H1 (cell line): ENCODE measurements at regions not wholly inside any gene's neighbourhood (a gene's known extent, or its start where the extent isn't known, plus 50 kb on each side); places are given as distances from the start of the nearest gene placed in this dataset.

ENCODE experiments used
- CTCF ChIA-PET: fragments of 300-600 bp; sonication (Branson Sonifier 250); formaldehyde crosslinking; loops from one replicate; lab custom pipeline; 2021; ENCODE audit not compliant: partially characterized antibody; lab: Charles Lee
- POLR2A ChIA-PET: fragments of 300-600 bp; sonication (Branson Sonifier 250); formaldehyde crosslinking; loops from one replicate; lab custom pipeline; 2021; ENCODE audit warnings: inconsistent platforms; ENCODE audit not compliant: partially characterized antibody; lab: Charles Lee
- DNase-seq, 2 experiments: peaks; one replicate each; pipeline versions ENCODE4 v3.0.0 to v3.0.0-alpha.2; 2010 to 2022; ENCODE audit warnings: low spot score in 2 of 2, low read depth in 1 of 2, mixed read lengths in 1 of 2
- FAIRE-seq: peaks from 2 replicates; lab custom pipeline; 2011; peaks lifted over from hg19 to GRCh38; lab: Jason Lieb, UNC
- H2AFZ ChIP-seq: 2 replicates; pipeline ENCODE4 v1.8.1; 2012; ENCODE audit warnings: low read length, inconsistent platforms
- H2AK5ac ChIP-seq: 2 replicates; pipeline ENCODE4 v1.6.1; 2013; ENCODE audit warnings: low read depth, low read length
- H2BK120ac ChIP-seq: replicated peaks from 2 replicates; pipeline ENCODE3; 2013; ENCODE audit warnings: low read depth, low read length, inconsistent platforms
- H2BK12ac ChIP-seq: 2 replicates; pipeline ENCODE4 v1.6.1; 2013; ENCODE audit warnings: low read depth, low read length
- H2BK15ac ChIP-seq: 2 replicates; pipeline ENCODE4 v1.6.1; 2013; ENCODE audit warnings: low read length
- H2BK20ac ChIP-seq: 2 replicates; pipeline ENCODE4 v1.6.1; 2013; ENCODE audit warnings: low read length
- H2BK5ac ChIP-seq: 2 replicates; pipeline ENCODE4 v1.6.1; 2013; ENCODE audit warnings: low read depth, low read length
- H3K14ac ChIP-seq: 2 replicates; pipeline ENCODE4 v1.6.1; 2013; ENCODE audit warnings: inconsistent platforms; ENCODE audit not compliant: insufficient read length
- H3K18ac ChIP-seq: 2 replicates; pipeline ENCODE4 v1.6.1; 2013; ENCODE audit warnings: low read length; ENCODE audit errors: extremely low read depth
- H3K23ac ChIP-seq: 2 replicates; pipeline ENCODE4 v1.6.1; 2013; ENCODE audit warnings: inconsistent platforms; ENCODE audit not compliant: insufficient read length
- H3K23me2 ChIP-seq: 2 replicates; pipeline ENCODE4 v1.6.1; 2013; ENCODE audit warnings: low read depth, low read length
- H3K27ac ChIP-seq: 2 replicates; pipeline ENCODE4 v1.6.1; 2011; ENCODE audit warnings: low read depth, low read length, inconsistent platforms
- H3K27me3 ChIP-seq, 4 experiments: replicated peaks in 1 of 4; 1 replicate in 1 of 4; 2 replicates in 3 of 4; pipeline versions ENCODE4 v1.6.1 to v1.8.1; 2011 to 2013; ENCODE audit warnings: low read length in 3 of 4, mild to moderate bottlenecking in 3 of 4, inconsistent platforms in 2 of 4, mixed read lengths in 2 of 4, moderate library complexity in 1 of 4; ENCODE audit not compliant: control insufficient read depth in 3 of 4, insufficient read depth in 3 of 4; ENCODE audit errors: extremely low read depth in 1 of 4
- H3K36me3 ChIP-seq, 4 experiments: 2 replicates each; pipeline versions ENCODE4 v1.6.1 to v1.8.1; 2011 to 2013; ENCODE audit warnings: mild to moderate bottlenecking in 4 of 4, low read length in 3 of 4, moderate library complexity in 2 of 4, control low read depth in 1 of 4, inconsistent platforms in 1 of 4; ENCODE audit not compliant: insufficient read depth in 4 of 4, control insufficient read depth in 2 of 4
- H3K4ac ChIP-seq: replicated peaks from 2 replicates; pipeline ENCODE3; 2013; ENCODE audit warnings: low read length, low read depth, mixed read lengths, inconsistent platforms; ENCODE audit not compliant: insufficient read length
- H3K4me1 ChIP-seq, 4 experiments: replicated peaks in 1 of 4; 1 replicate in 1 of 4; 2 replicates in 3 of 4; pipeline versions ENCODE4 v1.6.1 to v1.8.1; 2011 to 2013; ENCODE audit warnings: low read length in 3 of 4, inconsistent platforms in 2 of 4, mixed read lengths in 1 of 4; ENCODE audit not compliant: insufficient read depth in 4 of 4, control insufficient read depth in 3 of 4
- H3K4me2 ChIP-seq, 2 experiments: 2 replicates each; pipeline versions ENCODE4 v1.6.1 to v1.8.1; 2011 to 2013; ENCODE audit warnings: low read depth in 2 of 2, low read length in 2 of 2, control low read depth in 1 of 2, inconsistent platforms in 1 of 2, mild to moderate bottlenecking in 1 of 2; ENCODE audit not compliant: insufficient read depth in 1 of 2
- H3K4me3 ChIP-seq, 4 experiments: fragments of 200-600, 300-600 bp in 1 of 4; sonication (generic), shearing (Covaris generic), sonication (Bioruptor Twin) in 1 of 4; 2 replicates each; pipeline versions ENCODE4 v1.5.1 to v1.8.1; 2011 to 2016; ENCODE audit warnings: low read length in 4 of 4, low read depth in 3 of 4, control low read depth in 2 of 4, inconsistent platforms in 2 of 4, mild to moderate bottlenecking in 2 of 4, mixed read lengths in 1 of 4, moderate library complexity in 1 of 4; ENCODE audit not compliant: insufficient read depth in 2 of 4; ENCODE audit errors: extremely low read depth in 1 of 4
- H3K56ac ChIP-seq: replicated peaks from 2 replicates; pipeline ENCODE3; 2013; ENCODE audit warnings: low read depth, mild to moderate bottlenecking, mixed read lengths, low read length, inconsistent platforms; ENCODE audit not compliant: insufficient read length
- H3K79me1 ChIP-seq: 2 replicates; pipeline ENCODE4 v1.6.1; 2013; ENCODE audit warnings: low read depth, low read length, control low read depth
- H3K79me2 ChIP-seq, 2 experiments: 2 replicates each; pipeline versions ENCODE4 v1.6.1 to v1.8.1; 2012 to 2013; ENCODE audit warnings: low read length in 2 of 2, mild to moderate bottlenecking in 2 of 2, inconsistent platforms in 1 of 2; ENCODE audit not compliant: insufficient read depth in 2 of 2, control insufficient read depth in 1 of 2
- H3K9ac ChIP-seq, 4 experiments: replicated peaks in 1 of 4; 1 replicate in 1 of 4; 2 replicates in 3 of 4; pipeline versions ENCODE4 v1.6.1 to v1.8.1; 2011 to 2013; ENCODE audit warnings: low read depth in 3 of 4, low read length in 3 of 4, control low read depth in 2 of 4, mild to moderate bottlenecking in 2 of 4, moderate library complexity in 2 of 4, inconsistent platforms in 1 of 4; ENCODE audit errors: extremely low read depth in 1 of 4
- H3K9me3 ChIP-seq, 2 experiments: 2 replicates each; pipeline versions ENCODE4 v1.6.1 to v1.8.1; 2012 to 2013; ENCODE audit warnings: mild to moderate bottlenecking in 2 of 2, moderate library complexity in 2 of 2, control low read depth in 1 of 2, inconsistent platforms in 1 of 2, low read depth in 1 of 2, low read length in 1 of 2, mixed read lengths in 1 of 2; ENCODE audit not compliant: insufficient read depth in 2 of 2
- H4K20me1 ChIP-seq, 2 experiments: replicated peaks in 1 of 2; 2 replicates each; pipeline versions ENCODE3 to v1.8.1; 2011 to 2013; ENCODE audit warnings: inconsistent platforms in 2 of 2, low read length in 2 of 2, mild to moderate bottlenecking in 1 of 2; ENCODE audit not compliant: insufficient read depth in 2 of 2, control insufficient read depth in 1 of 2
- H4K5ac ChIP-seq: 2 replicates; pipeline ENCODE4 v1.6.1; 2013; ENCODE audit warnings: low read length, low read depth, mixed read lengths, inconsistent platforms; ENCODE audit not compliant: insufficient read length
- H4K8ac ChIP-seq: 2 replicates; pipeline ENCODE4 v1.8.0; 2013; ENCODE audit warnings: mild to moderate bottlenecking, moderate library complexity, low read length, inconsistent platforms; ENCODE audit not compliant: insufficient read depth; ENCODE audit errors: extremely low read depth
- H4K91ac ChIP-seq: replicated peaks from 2 replicates; pipeline ENCODE3; 2013; ENCODE audit warnings: low read length, mixed read lengths, inconsistent platforms; ENCODE audit not compliant: insufficient read length
- ASH2L ChIP-seq: fragments of 200-600, 300-600 bp; sonication (generic); IDR thresholded peaks from one replicate; pipeline ENCODE4 v1.7.1; 2017; ENCODE audit warnings: low read length
- EP300 ChIP-seq, 2 experiments: IDR thresholded peaks; 1 replicate in 1 of 2; 2 replicates in 1 of 2; pipeline ENCODE4 v1.6.1; 2011 to 2012; ENCODE audit warnings: low read depth in 2 of 2, low read length in 2 of 2, mild to moderate bottlenecking in 2 of 2, borderline replicate concordance in 1 of 2, inconsistent platforms in 1 of 2, moderate library complexity in 1 of 2
- JUN ChIP-seq: IDR thresholded peaks from 2 replicates; pipeline ENCODE4 v1.6.1; 2011; ENCODE audit warnings: low read depth, mild to moderate bottlenecking, improper control_type of control experiment, low read length
- MAX ChIP-seq: IDR thresholded peaks from 2 replicates; pipeline ENCODE4 v1.6.1; 2012; ENCODE audit warnings: inconsistent platforms
- PHF8 ChIP-seq: fragments of 200-600 bp; sonication (generic); conservative IDR thresholded peaks from 2 replicates; pipeline ENCODE4 v1.7.1; 2012; ENCODE audit warnings: low read depth, mild to moderate bottlenecking, inconsistent platforms, low read length, moderate library complexity
- RAD21 ChIP-seq, 2 experiments: IDR thresholded peaks in 1 of 2; conservative IDR thresholded peaks in 1 of 2; 2 replicates each; pipeline ENCODE4 v1.6.1; 2011; ENCODE audit warnings: low read depth in 2 of 2, low read length in 2 of 2, improper control_type of control experiment in 1 of 2, inconsistent platforms in 1 of 2, mild to moderate bottlenecking in 1 of 2, moderate library complexity in 1 of 2
- RXRA ChIP-seq: IDR thresholded peaks from 2 replicates; pipeline ENCODE4 v1.6.1; 2011; ENCODE audit warnings: low read depth, mild to moderate bottlenecking, low read length, moderate library complexity; ENCODE audit not compliant: insufficient read depth
- SP4 ChIP-seq: IDR thresholded peaks from 2 replicates; pipeline ENCODE4 v1.6.1; 2012; ENCODE audit warnings: low read length, inconsistent platforms
- WGBS, 2 experiments: shearing (Covaris generic) in 1 of 2; methylation state at CpG; one replicate each; pipeline versions ENCODE4 v1.1.6 to v1.1.7; 2013 to 2015; ENCODE audit warnings: low lambda C conversion rate in 2 of 2, mixed read lengths in 2 of 2, inconsistent platforms in 1 of 2, low coverage in 1 of 2, missing lambda C conversion rate in 1 of 2; ENCODE audit not compliant: insufficient replicate concordance in 2 of 2, insufficient coverage in 1 of 2, insufficient read length in 1 of 2; ENCODE audit errors: extremely low coverage in 1 of 2, missing lambda C conversion rate in 1 of 2; 5-methylcytosine and 5-hydroxymethylcytosine counted together

DNA sequence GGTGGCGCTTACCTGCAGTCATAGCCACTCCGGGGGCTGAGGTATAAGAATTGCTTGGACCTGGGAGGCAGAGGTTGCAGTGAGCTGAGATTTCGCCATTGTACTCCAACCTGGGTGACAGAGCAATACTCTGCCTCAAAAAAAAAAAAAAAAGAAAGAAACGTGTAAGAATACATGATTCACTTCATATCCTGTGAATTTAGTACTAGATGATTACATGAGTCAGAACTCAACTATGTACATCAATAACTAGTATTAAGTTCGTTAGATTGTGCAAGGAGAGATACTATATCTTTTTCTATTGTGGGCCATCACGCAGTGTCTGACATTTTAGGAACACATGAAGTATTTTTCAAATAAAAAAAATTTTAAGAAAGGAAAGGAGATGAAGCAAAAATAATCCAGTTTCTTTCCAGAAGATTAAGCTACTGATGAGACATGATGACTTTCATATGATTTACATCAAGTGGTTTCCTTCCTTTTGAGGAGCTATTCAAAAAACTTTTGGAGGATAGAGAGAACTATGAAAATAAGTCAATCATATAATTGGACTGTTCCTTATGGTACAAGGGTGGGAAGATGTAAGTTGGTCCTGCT is 64.7 kb upstream of the EXOC1L start:
- Histone ChIP-seq H3K9me3 (no peaks in the 10 kb centered on the region), H3K23ac (no peak overlapping the region), H3K14ac (no peak overlapping the region), H3K27me3 (no peaks in the 10 kb centered on the region), H3K27ac (no peak overlapping the region), H3K9ac (no peak overlapping the region), H2BK20ac (no peak overlapping the region), H4K91ac (no peak overlapping the region), H2AFZ (no peak overlapping the region), H3K4ac (no peak overlapping the region), H2BK5ac (no peak overlapping the region), H3K18ac (no peak overlapping the region), H3K23me2 (no peaks in the 10 kb centered on the region), H4K8ac (no peak overlapping the region), H3K79me1 (no peaks in the 10 kb centered on the region), H3K4me3 (no peak overlapping the region), H4K5ac (no peak overlapping the region), H2BK12ac (no peak overlapping the region), H3K36me3 (no peaks in the 10 kb centered on the region), H2BK15ac (no peak overlapping the region), H3K4me1 (no peaks in the 10 kb centered on the region), H3K4me2 (no peak overlapping the region), H2BK120ac (no peak overlapping the region), H3K56ac (no peak overlapping the region), H4K20me1 (no peaks in the 10 kb centered on the region), H3K79me2 (no peaks in the 10 kb centered on the region), H2AK5ac (no peak overlapping the region)
- 89% methylated on average over 6 of the region's 6 CpGs; no CpG with 5 or more reads in 1 of the 2 experiments for WGBS, 2 experiments
- CTCF ChIA-PET, result interaction anchor here (0.6 to 1.4 kb wide), 5 partner anchors 10 to 443 kb away, joined by 3 to 4 read pairs (median 3); no protein-coding TSS in a partner anchor
- TF ChIP-seq PHF8 (no peak), MAX (no peak), SP4 (no peak), RXRA (no peak), ASH2L (no peak), RAD21 (IDR thresholded peaks at IDR 0.05 in 1 of 2, conservative IDR thresholded peaks at IDR 0.05 in 1 of 2; ENCODE audit: low read depth in 2 of 2, low read length in 2 of 2) (no peak), EP300 (IDR thresholded peaks at IDR 0.05; ENCODE audit: borderline replicate concordance in 1 of 2, low read depth in 2 of 2, low read length in 2 of 2) (no peak), JUN (no peak)
- FAIRE-seq (no peak), DNase-seq (no peak)
- POLR2A ChIA-PET, result interaction anchor here (1.2 kb wide), 1 partner anchor 194 kb away, joined by 3 read pairs; the partner anchor contains the start of gene CEP135
